Medulla oblongata (tissue), 1 donor: ENCODE measurements at regions not wholly inside any gene's neighbourhood (a gene's known extent, or its start where the extent isn't known, plus 50 kb on each side); places are given as distances from the start of the nearest gene placed in this dataset.
"Not testable (repeated sequence)": the region's sequence is repeated elsewhere in the genome, so short reads cannot be mapped to it uniquely, and the experiment has no call there.

Source experiments
- DNase-seq: peaks from one replicate; pipeline ENCODE4 v3.0.0-alpha.2; 2015; ENCODE audit errors: extremely low spot score

DNA sequence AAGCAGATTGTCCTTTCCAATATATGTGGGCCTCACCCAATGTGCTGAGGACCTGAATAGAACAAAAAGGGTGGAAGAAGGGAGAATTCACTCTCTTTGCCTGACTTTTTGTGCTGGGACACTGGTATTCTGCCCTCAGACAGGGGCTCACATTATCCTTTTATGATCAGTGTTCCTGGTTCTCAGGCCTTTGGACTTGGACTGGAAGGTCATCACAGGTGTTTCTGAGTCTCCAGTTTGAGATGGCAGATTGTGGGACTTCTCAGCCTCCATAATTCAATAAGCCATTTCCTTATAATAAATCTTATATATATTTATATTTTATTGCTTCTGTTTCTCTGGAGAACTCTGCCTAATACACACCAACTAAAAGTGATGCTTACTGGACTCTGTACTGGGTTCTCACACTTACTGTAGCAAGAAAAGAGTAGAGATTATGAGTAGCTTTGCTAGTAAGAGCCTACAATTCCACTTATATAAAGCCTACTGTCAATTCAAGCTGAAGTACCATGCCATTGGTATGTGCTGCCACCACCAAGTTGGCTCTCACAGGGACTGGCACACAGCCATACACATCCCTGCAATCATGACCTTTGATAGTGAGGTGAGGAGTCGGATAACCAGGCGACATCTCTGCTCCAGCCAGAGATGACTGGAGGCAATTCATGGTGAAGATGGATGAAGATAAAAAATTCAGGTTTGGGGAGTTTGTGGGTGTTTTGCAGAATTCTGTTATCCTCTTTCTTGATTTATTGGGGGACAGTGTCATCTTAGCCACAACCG lies 130.7 kb upstream of the NR3C1 start:
- no peak for DNase-seq

DNA sequence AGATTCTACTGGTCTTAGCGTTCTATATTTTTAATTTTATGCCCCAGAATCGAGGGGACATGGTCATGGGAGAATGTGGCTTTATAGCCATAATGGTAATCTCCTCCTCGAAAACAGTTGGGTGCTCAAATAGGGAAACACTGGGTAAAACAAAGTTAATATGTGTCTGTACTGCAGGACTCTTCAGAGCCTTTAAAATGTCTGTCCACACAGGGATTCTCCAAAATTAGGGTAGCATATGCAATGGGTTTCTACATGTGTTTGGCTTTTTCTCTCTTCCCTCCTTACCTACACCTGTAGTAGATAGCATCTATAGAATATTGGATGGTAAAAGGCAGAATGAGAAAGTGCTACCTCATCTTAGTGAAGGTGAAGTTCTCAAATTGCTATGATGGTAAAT lies 130.0 kb upstream of the NR3C1 start:
- no peak for DNase-seq

- DNase-seq = no peak
Measured at GRCh38 chr5:143527808-143528207, 124.3 kb upstream of the NR3C1 start.

DNA sequence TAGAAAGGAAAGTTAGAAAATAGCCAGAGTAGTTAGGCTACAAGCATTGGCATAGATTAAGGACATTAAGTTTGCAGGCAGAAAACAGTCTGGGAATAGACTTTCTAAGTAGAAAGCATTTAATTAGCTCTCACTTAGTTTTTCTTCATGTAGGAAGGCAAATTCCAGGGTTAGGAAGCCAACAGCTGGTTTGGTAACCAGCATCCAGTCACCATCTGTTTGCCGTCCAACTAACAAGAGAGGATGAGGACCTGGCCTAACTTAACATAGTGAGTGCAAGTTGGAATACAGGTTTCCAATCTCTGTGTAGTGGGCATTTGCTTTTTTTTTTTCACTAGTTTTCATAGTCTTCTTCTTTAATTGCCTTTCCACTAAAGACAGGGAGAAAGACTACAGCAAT lies 121.7 kb upstream of the NR3C1 start:
- DNase-seq = no peak

DNA sequence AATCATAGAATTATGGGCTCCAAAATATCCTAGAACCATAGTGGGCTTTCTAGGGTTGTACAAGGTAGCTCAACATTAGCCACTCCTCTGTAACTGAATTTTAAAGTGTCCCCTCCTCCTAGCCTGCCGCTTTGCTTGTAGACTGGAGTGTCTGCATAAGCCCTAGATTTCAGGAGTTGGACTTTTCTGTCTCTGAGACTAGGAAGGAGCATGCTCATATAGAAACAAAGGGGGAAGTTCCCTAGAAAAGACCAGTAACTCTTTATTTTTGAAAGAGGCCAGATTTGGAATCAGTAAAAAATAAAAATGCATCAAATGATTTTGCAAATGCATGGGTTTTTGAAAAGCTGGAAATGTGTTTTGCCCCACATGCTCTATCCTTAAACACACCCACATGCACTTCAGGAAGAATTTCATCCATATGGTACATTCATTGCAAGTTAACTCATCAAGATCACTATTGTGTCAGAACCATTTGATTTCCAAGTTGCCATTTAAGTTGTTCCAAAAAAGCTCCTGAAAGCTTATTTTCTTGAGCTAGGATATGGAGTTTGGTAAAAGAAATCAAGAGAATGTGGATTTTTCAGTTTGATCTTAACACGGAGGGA lies 121.0 kb upstream of the NR3C1 start:
- DNase-seq = no peak

DNA sequence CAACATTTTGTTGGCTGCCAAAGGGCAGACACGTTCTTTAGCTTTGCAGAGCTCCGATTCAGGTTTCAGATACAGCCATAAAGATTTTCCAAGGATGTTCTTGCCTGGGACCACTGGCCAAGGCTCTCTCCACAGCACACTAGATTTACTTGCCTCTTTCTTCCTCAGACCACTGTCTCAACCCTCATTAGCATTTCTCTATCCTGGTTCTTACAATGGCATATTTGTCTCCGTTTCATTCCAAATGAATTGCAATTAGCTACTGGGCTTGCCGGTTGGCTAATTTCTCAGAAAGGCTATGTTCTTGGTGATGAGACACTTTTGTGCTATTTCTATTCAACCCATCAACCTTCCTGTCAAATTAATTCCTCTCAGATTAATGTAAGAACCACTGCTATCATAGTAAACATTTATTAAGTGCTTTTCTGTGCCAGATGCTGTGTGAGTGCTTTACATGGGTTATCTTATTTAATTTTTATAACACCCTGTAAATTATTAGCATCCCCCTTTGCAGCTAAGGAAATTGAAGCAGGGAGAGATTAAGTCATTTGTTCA lies 118.4 kb upstream of the NR3C1 start:
- DNase-seq = peak; percentile 48

- no peak for DNase-seq
Measured at GRCh38 chr5:143521141-143521540, 117.7 kb upstream of the NR3C1 start.

DNA sequence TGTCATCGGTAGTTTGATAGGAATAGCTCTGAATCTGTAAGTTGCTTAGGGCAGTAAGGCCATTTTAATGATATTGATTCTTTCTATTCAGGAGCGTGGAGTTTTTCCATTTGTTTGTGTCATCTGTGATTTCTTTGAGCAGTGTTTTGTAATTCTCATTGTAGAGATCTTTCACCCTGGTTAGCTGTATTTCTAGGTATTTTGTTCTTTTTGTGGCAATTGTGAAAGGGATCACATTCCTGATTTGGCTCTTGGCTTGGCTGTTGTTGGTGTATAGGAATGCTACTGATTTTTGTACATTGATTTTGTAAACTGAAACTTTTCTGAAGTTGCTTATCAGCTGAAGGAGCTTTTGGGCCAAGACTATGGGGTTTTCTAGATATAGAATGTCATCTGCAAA lies 115.7 kb upstream of the NR3C1 start:
- DNase-seq = not testable (repeated sequence)

DNA sequence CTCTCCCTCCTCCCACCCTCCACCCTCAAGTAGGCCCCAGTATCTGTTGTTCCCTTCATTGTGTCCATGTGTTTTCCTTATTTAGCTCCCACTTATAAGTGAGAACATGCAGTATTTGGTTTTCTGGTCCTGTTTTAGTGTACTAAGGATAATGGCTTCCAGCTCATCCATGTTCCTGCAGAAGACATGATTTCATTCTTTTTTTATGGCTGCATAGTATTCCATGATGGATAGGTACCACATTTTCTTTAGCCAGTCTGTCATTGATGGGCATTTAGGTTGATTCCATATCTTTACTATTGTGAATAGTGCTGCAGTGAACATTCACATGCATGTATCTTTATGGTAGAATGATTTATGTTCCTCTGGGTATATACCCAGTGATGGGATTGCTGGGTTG lies 114.3 kb upstream of the NR3C1 start:
- not testable (repeated sequence) for DNase-seq

GRCh38 chr5:143516249-143516648 lies 112.8 kb upstream of the NR3C1 start:
- DNase-seq = no peak

- DNase-seq = no peak
Measured at GRCh38 chr5:143515829-143516228, 112.3 kb upstream of the NR3C1 start.

DNA sequence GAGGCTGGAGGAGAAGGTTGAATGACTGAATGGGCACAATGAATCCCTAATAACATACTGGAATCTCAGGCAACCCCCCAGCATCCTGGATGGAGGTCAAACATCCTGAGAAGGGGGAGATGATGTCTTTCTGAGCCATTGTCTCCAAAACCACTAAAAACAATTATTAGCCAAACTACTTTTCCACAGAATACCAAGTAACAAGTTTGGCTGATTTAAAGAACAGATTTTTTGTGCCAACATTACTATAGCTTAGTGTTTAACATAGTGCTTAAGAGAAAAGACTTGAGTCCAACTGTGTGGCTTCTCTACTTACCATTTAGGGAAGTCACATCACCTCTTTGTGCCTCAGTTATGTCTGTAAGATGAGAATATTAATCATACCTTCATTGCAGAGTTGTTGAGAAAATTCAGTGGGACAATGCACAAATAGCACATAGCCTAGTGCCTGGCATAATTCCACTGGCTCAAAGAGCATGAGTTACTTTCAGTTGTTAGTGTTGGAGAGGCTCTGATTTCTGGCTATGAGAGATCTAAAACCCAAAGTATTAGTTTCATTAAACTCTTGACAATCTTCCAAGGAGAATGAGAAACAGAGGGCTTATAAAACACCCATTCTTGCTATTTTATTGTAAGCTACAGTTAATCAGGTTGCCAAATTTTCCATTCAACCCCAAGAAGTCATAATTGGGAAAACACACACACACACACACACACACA lies 111.3 kb upstream of the NR3C1 start:
- no peak for DNase-seq

DNA sequence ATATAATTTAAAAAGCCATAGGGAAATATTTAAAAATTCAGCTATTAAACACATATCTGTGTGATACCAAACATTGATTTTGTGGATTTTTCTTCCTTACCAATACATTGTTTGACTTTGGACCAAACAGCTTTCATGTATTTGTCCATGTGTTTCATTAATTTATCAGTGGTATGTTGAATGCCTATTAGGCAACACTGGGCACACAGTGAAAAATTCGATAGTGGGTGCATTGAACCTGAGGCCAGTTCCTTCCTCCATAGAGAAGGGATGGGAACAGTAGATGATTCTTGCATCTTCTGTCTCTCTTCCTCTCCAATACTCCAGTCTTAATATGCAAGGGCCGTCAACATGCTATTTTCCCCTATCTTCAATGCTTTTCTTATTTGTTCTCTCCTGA lies 110.2 kb upstream of the NR3C1 start:
- DNase-seq = no peak

DNA sequence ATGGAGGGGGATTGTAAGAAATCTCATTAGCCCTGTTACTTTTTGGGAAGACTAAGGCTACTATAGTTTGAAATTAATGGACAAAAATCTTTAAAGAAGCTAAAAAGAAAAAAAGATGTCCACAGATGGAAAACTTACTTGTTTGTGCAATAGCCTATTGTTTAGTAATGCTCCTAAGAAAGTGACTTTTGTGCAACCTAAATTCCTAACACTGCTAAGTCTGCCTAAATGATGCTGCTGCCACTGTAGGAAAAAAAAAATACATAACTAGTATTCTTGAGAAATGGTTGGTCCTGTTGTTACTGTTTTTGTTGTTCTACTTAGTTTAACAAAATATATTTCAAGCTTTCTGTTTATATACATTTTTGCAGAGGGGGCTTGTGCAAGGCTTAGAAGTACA lies 108.2 kb upstream of the NR3C1 start:
- no peak for DNase-seq

GRCh38 chr5:143509758-143510221 lies 106.3 kb upstream of the NR3C1 start:
- DNase-seq = no peak

GRCh38 chr5:143506836-143507552 lies 103.5 kb upstream of the NR3C1 start:
- DNase-seq = no peak

GRCh38 chr5:143505934-143506333 lies 102.4 kb upstream of the NR3C1 start:
- DNase-seq = no peak

DNA sequence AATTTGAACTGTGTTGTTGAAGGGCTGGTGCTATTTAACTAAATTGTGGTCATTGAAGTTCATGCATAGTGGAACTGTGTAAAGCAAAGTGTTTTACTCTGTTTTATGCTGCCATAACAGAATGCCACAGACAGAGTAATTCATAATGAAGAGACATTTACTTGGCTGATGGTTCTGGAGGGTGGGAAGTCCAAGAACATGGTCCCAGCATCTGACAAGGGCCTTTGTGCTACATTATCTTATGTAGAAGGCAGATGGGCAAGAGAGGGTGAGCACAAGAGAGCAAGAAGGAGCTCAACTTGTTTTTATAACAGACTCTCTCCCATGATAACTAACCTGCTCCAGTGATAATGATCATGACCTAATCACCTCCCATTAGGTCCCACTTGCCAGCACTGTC lies 101.9 kb upstream of the NR3C1 start:
- no peak for DNase-seq

- no peak for DNase-seq
Measured at GRCh38 chr5:143501310-143502044, 98.0 kb upstream of the NR3C1 start.

DNA sequence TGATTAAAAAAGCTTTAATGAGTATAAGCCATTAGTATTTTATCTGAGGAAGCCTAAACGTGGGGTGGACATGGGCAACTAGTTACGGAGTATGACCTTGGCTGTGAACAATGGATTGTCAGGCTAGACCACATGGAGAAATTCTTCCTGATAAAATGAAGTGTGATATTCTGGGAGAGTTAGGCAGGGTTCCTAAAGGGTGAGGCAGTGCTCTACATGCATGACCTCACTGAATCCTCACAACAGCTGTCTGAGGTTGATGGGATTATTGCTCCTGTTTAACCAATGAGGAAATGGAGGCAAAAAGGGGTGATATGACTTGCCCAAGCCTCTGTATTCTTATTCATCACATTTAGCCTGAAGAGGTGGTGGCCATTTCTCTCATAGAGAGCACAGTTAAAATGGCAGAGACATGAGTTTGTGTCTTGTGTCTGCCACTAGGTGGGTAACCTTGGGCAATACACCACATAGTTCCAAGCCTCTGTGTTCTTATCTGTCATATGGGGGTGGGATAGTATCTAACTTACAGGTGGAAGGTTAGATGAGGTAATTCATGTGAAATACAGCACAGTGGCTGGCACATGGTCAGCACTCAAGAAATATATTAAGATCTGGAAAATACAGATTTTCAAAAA lies 96.1 kb upstream of the NR3C1 start:
- no peak for DNase-seq

- no peak for DNase-seq
Measured at GRCh38 chr5:143498821-143499220, 95.3 kb upstream of the NR3C1 start.
